ENCODE measurements at regions not wholly inside any gene's neighbourhood (a gene's known extent, or its start where the extent isn't known, plus 50 kb on each side); places are given as distances from the start of the nearest gene placed in this dataset.

- TF ChIP-seq REST (IDR thresholded peaks at IDR 0.05; ENCODE audit: low read depth, low read length): no peak
- TF ChIP-seq GATA2 (CRISPR knock-in tag; IDR thresholded peaks at IDR 0.05): no peak
Measured at GRCh38 chr12:93203361-93203760, 174.4 kb upstream of the NUDT4 start (continued).

GRCh38 chr12:93204896-93205295, 172.8 kb upstream of the NUDT4 start:
- no peak overlapping the region for H2AFZ ChIP-seq (ENCODE audit: low read depth)
- H3K79me2 ChIP-seq (ENCODE audit: insufficient read depth): no peaks in the 10 kb centered on the region
- H3K27me3 ChIP-seq (ENCODE audit: insufficient read depth): no peaks in the 10 kb centered on the region
- no peak overlapping the region for H3K27ac ChIP-seq (ENCODE audit: low read depth in 2 of 2, low read length in 1 of 2)
- no peaks in the 10 kb centered on the region for H3K36me3 ChIP-seq (replicated peaks in 1 of 2; ENCODE audit: control insufficient read depth in 1 of 2, insufficient read depth in 2 of 2, low read length in 1 of 2)
- ChIA-PET CTCF (no interaction called here), POLR2A (no interaction called here)
- peaks cover 3 to 9% of the 10 kb centered on the region in 2 experiments; a peak in 2 of 4 replicates for H3K4me1 ChIP-seq (ENCODE audit: control insufficient read depth in 1 of 2, insufficient read depth in 2 of 2, low read depth in 1 of 2, low read length in 1 of 2)
- no peaks in the 10 kb centered on the region for H3K9me3 ChIP-seq
- no peak overlapping the region for H3K4me3 ChIP-seq (ENCODE audit: low read depth in 2 of 2, low read length in 1 of 2)
- 84% methylated on average over 4 of the region's 4 CpGs for WGBS (ENCODE audit: low lambda C conversion rate)
- H3K4me2 ChIP-seq: no peak overlapping the region
- H4K20me1 ChIP-seq (ENCODE audit: insufficient read depth): no peaks in the 10 kb centered on the region
- no peak overlapping the region for H3K9ac ChIP-seq
- H3F3A ChIP-seq (replicated peaks; ENCODE audit: insufficient read depth): no peaks in the 10 kb centered on the region
- no peak for DNase-seq
- no peaks in the 10 kb centered on the region for H3K9me2 ChIP-seq
- TF ChIP-seq, protein P1, sequence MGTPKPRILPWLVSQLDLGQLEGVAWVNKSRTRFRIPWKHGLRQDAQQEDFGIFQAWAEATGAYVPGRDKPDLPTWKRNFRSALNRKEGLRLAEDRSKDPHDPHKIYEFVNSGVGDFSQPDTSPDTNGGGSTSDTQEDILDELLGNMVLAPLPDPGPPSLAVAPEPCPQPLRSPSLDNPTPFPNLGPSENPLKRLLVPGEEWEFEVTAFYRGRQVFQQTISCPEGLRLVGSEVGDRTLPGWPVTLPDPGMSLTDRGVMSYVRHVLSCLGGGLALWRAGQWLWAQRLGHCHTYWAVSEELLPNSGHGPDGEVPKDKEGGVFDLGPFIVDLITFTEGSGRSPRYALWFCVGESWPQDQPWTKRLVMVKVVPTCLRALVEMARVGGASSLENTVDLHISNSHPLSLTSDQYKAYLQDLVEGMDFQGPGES (IDR thresholded peaks at IDR 0.05; ENCODE audit: low read depth, low read length): no peak
- no peak for TF ChIP-seq RXRA (IDR thresholded peaks at IDR 0.05; ENCODE audit: borderline replicate concordance, low read depth)
- TF ChIP-seq SMC3 (IDR thresholded peaks at IDR 0.05; ENCODE audit: low read depth, low read length): no peak
- TF ChIP-seq TAF1 (IDR thresholded peaks at IDR 0.05; ENCODE audit: borderline replicate concordance, low read depth, low read length): no peak
- TF ChIP-seq, protein P2, sequence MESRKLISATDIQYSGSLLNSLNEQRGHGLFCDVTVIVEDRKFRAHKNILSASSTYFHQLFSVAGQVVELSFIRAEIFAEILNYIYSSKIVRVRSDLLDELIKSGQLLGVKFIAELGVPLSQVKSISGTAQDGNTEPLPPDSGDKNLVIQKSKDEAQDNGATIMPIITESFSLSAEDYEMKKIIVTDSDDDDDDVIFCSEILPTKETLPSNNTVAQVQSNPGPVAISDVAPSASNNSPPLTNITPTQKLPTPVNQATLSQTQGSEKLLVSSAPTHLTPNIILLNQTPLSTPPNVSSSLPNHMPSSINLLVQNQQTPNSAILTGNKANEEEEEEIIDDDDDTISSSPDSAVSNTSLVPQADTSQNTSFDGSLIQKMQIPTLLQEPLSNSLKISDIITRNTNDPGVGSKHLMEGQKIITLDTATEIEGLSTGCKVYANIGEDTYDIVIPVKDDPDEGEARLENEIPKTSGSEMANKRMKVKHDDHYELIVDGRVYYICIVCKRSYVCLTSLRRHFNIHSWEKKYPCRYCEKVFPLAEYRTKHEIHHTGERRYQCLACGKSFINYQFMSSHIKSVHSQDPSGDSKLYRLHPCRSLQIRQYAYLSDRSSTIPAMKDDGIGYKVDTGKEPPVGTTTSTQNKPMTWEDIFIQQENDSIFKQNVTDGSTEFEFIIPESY (IDR thresholded peaks at IDR 0.05; ENCODE audit: borderline replicate concordance, low read depth): no peak
- no peak for TF ChIP-seq USF2 (IDR thresholded peaks at IDR 0.05; ENCODE audit: borderline replicate concordance, low read depth, low read length)
- TF ChIP-seq USF1 (IDR thresholded peaks at IDR 0.05; ENCODE audit: borderline replicate concordance, low read depth): no peak
- no peak for TF ChIP-seq NRF1 (IDR thresholded peaks at IDR 0.05; ENCODE audit: low read depth, low read length)
- no peak for TF ChIP-seq EZH2phosphoT487 (IDR thresholded peaks at IDR 0.05; ENCODE audit: borderline replicate concordance, low read depth)
- TF ChIP-seq MXI1 (IDR thresholded peaks at IDR 0.05; ENCODE audit: low read depth, low read length): no peak
- TF ChIP-seq FOXJ3 (CRISPR knock-in tag; IDR thresholded peaks at IDR 0.05): no peak
- no peak for TF ChIP-seq MEF2A (IDR thresholded peaks at IDR 0.05; ENCODE audit: borderline replicate concordance, low read depth)
- TF ChIP-seq JUND (IDR thresholded peaks at IDR 0.05): no peak
- TF ChIP-seq GATA2 (CRISPR knock-in tag; IDR thresholded peaks at IDR 0.05): no peak
- no peak for TF ChIP-seq EP300 (IDR thresholded peaks at IDR 0.05; ENCODE audit: borderline replicate concordance in 1 of 2, low read depth in 1 of 2, low read length in 1 of 2)
- no peak for TF ChIP-seq RFX5 (IDR thresholded peaks at IDR 0.05; ENCODE audit: low read length)
- TF ChIP-seq MAX (IDR thresholded peaks at IDR 0.05; ENCODE audit: low read depth): no peak
- no peak for TF ChIP-seq REST (IDR thresholded peaks at IDR 0.05; ENCODE audit: low read depth, low read length)

Data from SK-N-SH (cell line).